Astrocyte of the spinal cord (primary cell): ENCODE measurements at regions not wholly inside any gene's neighbourhood (a gene's known extent, or its start where the extent isn't known, plus 50 kb on each side); places are given as distances from the start of the nearest gene placed in this dataset.

Experiments
- DNase-seq: peaks from one replicate; pipeline ENCODE4 v3.0.0; 2011; ENCODE audit warnings: low read depth, low spot score
- H3K4me3 ChIP-seq: 2 replicates; pipeline ENCODE4 v1.5.1; 2011; ENCODE audit warnings: low read depth, mild to moderate bottlenecking, low read length, moderate library complexity
- in situ Hi-C: cut with HindIII; loops from 2 replicates; pipeline ENCODE4 v1.10.0; 2017; ENCODE audit warnings: low sequenced_read_pairs
- TF ChIP-seq, protein P1 (sequence below): IDR thresholded peaks from 2 replicates; pipeline ENCODE4 v1.5.1; 2012; ENCODE audit warnings: low read depth, mild to moderate bottlenecking, low read length, inconsistent platforms

DNA sequence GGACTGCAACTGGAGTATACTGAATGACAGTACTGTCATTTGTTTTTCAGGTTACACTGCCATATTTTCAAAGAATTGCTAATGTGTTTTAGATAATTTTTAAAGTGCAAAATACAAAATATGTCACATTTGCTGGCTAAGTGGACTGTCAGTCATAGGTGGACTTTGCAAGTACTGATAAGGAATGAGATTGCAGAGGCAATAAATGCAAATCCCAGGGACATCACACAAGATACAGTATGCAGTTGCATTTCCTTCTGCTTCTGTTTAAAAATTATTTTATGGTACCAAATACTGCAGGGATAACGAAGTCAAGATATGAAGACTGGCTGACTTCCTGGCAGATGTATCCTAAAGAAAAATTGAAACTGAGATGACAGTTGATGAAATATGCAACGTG lies 237.6 kb upstream of the MAGI2 start:
- H3K4me3 ChIP-seq, result no peak overlapping the region
- in situ Hi-C loops, result no loop called here
- DNase-seq, result no peak
- TF ChIP-seq, protein P1, sequence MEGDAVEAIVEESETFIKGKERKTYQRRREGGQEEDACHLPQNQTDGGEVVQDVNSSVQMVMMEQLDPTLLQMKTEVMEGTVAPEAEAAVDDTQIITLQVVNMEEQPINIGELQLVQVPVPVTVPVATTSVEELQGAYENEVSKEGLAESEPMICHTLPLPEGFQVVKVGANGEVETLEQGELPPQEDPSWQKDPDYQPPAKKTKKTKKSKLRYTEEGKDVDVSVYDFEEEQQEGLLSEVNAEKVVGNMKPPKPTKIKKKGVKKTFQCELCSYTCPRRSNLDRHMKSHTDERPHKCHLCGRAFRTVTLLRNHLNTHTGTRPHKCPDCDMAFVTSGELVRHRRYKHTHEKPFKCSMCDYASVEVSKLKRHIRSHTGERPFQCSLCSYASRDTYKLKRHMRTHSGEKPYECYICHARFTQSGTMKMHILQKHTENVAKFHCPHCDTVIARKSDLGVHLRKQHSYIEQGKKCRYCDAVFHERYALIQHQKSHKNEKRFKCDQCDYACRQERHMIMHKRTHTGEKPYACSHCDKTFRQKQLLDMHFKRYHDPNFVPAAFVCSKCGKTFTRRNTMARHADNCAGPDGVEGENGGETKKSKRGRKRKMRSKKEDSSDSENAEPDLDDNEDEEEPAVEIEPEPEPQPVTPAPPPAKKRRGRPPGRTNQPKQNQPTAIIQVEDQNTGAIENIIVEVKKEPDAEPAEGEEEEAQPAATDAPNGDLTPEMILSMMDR, result no peak

DNA sequence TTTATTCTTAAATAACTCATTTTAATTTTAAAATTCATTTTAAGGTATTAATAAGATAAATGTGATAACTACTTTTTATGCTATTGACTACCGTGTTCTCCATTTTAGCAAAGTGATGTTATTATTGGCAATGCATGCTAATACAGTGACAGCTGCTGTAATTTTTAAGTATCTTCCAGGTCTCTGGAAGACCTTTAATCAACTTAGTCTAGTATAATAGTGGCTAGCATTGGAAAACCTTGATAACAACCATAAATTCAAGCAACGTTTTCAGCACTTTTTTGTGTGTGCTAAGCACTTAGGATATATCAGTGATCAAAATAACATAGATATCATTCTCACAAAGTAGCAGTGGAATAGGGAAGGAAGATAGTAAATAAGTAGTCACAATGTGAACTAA lies 230.9 kb upstream of the MAGI2 start:
- in situ Hi-C loops, result no loop called here
- TF ChIP-seq, protein P1, result no peak
- H3K4me3 ChIP-seq, result no peak overlapping the region
- no peak for DNase-seq

DNA sequence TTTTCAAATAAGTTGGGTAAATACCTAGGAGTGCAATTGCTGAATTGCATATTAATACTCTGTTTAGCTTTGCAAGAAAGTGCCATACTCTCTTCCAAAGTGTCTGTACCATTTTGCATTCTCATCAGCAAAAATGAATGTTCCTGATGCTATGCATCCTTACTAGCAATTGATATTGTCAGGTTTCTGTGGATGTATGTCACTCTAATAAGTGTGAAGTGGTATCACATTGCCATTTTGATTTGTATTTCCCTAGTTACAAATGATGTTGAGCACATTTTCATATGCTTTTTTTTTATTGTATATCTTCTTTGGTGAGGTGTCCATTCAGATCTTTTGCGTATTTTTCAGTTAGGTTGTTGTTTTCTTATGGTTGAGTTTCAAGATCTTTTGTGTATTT lies 230.4 kb upstream of the MAGI2 start:
- H3K4me3 ChIP-seq, result no peak overlapping the region
- TF ChIP-seq, protein P1, result no peak
- in situ Hi-C loops, result no loop called here
- DNase-seq, result no peak

DNA sequence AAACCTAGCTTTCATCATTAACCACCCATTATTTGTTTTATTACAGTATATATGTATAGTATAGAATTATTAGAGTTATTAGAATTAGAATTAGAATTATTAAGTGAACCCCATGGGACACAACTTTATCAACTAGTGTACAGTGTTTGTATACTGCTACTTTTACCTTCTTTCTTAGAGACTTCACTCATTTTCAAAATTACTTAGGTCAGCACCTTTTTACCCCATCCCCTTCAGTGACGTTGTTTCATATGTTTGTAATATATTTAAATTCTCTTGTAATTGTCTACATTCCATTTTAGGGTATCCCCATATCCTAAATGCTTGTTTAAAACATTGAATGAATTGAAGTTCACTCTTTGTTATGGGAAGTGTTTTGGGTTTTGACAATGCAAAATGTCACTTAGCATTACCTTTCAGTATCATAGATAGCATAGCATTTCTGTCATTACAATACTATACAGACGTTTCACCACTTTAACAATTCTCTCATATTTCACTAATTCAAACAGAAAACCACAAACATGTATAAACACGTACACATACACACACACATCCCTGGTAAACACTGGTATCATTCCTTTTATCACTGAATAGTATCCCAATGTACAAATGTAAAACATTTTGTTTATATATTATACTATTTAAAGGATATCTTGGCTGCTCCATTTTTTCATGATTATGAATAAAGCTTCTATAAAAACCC lies 229.9 kb upstream of the MAGI2 start:
- H3K4me3 ChIP-seq, result no peak overlapping the region
- DNase-seq, result no peak
- in situ Hi-C loops, result no loop called here
- TF ChIP-seq, protein P1, result no peak

DNA sequence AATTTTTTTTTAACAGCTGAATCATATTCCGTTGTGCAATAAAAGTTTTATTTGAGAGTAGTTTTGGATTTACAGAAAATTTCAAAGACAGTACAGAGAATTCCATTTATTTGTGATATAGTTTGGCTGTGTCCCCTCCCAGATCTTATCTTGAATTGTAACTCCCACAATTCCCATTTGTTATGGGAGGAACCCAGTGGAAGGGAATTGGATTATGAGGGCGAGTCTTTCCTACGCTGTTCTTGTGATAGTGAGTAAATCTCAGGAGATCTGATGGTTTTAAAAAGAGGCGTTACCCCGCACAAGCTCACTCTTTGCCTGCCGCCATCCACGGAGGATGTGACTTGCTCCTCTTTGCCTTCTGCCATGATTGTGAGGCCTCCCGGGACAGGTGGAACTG lies 228.0 kb upstream of the MAGI2 start:
- DNase-seq, result no peak
- TF ChIP-seq, protein P1, result no peak
- in situ Hi-C loops, result no loop called here
- H3K4me3 ChIP-seq, result no peak overlapping the region

DNA sequence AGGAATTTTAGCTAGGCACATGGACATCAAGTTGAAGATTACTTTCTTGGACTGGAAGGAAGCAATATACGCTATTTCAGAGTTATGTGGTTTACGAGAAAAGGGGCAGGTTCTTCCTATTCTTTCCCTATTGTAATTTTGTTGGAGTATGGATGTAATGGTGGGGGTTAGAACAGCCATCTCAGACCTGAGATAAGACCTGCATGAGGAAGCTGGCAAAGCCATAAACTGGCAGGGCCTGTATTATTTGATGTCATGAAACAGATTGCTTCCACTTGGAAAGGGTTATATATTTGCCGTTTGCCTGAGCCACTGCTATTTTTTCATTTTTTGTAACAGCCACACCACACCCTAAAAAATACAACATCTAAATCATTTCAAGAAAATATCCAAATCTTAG lies 220.5 kb upstream of the MAGI2 start:
- TF ChIP-seq, protein P1, result no peak
- no peak overlapping the region for H3K4me3 ChIP-seq
- DNase-seq, result no peak
- in situ Hi-C loops, result no loop called here
